ES-I3 (cell line): ENCODE measurements at regions not wholly inside any gene's neighbourhood (a gene's known extent, or its start where the extent isn't known, plus 50 kb on each side); places are given as distances from the start of the nearest gene placed in this dataset.

Experiments used
- H3K36me3 ChIP-seq: 2 replicates; pipeline ENCODE4 v1.6.1; 2013; ENCODE audit warnings: mild to moderate bottlenecking, low read length, control low read depth, moderate library complexity; ENCODE audit not compliant: insufficient read depth
- H3K4me1 ChIP-seq: 2 replicates; pipeline ENCODE4 v1.6.1; 2013; ENCODE audit warnings: mild to moderate bottlenecking, control low read depth, low read length; ENCODE audit not compliant: insufficient read depth
- H3K9ac ChIP-seq: 2 replicates; pipeline ENCODE4 v1.6.1; 2013; ENCODE audit warnings: low read depth, mild to moderate bottlenecking, low read length, moderate library complexity
- H3K9me3 ChIP-seq: 2 replicates; pipeline ENCODE4 v1.6.1; 2013; ENCODE audit warnings: mild to moderate bottlenecking, low read length, moderate library complexity; ENCODE audit not compliant: control insufficient read depth, insufficient read depth

- no peaks in the 10 kb centered on the region for H3K36me3 ChIP-seq
- H3K9me3 ChIP-seq: no peaks in the 10 kb centered on the region
- H3K9ac ChIP-seq: no peak overlapping the region
- H3K4me1 ChIP-seq: no peaks in the 10 kb centered on the region
Observed at GRCh38 chr13:22220151-22221135, 549.6 kb downstream of the FGF9 start.

GRCh38 chr13:22223411-22223810, 552.5 kb downstream of the FGF9 start:
- Histone ChIP-seq H3K4me1 (no peaks in the 10 kb centered on the region), H3K9ac (no peak overlapping the region)

GRCh38 chr13:22226086-22226485, 555.2 kb downstream of the FGF9 start:
- no peaks in the 10 kb centered on the region for H3K36me3 ChIP-seq
- H3K9ac ChIP-seq: no peak overlapping the region
- H3K4me1 ChIP-seq: no peaks in the 10 kb centered on the region

More at GRCh38 chr13:22223411-22223810, 552.5 kb downstream of the FGF9 start:
- Histone ChIP-seq H3K36me3 (no peaks in the 10 kb centered on the region), H3K9me3 (no peaks in the 10 kb centered on the region)

GRCh38 chr13:22227895-22228294, 557.0 kb downstream of the FGF9 start:
- no peaks in the 10 kb centered on the region for H3K9me3 ChIP-seq
- H3K9ac ChIP-seq: no peak overlapping the region
- H3K4me1 ChIP-seq: no peaks in the 10 kb centered on the region
- no peaks in the 10 kb centered on the region for H3K36me3 ChIP-seq

More at GRCh38 chr13:22226086-22226485, 555.2 kb downstream of the FGF9 start:
- no peaks in the 10 kb centered on the region for H3K9me3 ChIP-seq

DNA sequence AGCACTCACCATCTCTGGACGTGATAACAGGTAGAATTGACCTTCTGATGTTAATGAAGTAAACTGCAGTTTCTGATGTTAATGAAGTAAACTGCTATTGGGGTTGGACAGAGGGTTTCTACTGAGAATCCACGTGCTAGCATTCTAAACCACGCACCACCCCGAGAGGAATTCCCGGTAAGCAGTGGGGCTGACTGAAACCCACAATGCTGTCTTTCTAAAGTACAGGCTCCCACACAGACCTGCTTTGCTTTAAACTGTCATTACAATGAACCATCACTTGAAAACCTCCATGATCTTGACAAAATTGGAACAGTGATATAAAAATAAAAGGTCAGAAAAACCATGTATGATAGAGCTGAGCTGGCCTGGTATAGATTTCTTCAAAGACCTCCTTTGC, 559.0 kb downstream of the FGF9 start:
- H3K9ac ChIP-seq: no peak overlapping the region
- no peaks in the 10 kb centered on the region for H3K4me1 ChIP-seq
- no peaks in the 10 kb centered on the region for H3K9me3 ChIP-seq
- H3K36me3 ChIP-seq: no peaks in the 10 kb centered on the region

GRCh38 chr13:22232186-22232585, 561.3 kb downstream of the FGF9 start:
- Histone ChIP-seq H3K9me3 (no peaks in the 10 kb centered on the region), H3K9ac (no peak overlapping the region), H3K4me1 (peaks cover 13% of the 10 kb centered on the region), H3K36me3 (no peaks in the 10 kb centered on the region)

DNA sequence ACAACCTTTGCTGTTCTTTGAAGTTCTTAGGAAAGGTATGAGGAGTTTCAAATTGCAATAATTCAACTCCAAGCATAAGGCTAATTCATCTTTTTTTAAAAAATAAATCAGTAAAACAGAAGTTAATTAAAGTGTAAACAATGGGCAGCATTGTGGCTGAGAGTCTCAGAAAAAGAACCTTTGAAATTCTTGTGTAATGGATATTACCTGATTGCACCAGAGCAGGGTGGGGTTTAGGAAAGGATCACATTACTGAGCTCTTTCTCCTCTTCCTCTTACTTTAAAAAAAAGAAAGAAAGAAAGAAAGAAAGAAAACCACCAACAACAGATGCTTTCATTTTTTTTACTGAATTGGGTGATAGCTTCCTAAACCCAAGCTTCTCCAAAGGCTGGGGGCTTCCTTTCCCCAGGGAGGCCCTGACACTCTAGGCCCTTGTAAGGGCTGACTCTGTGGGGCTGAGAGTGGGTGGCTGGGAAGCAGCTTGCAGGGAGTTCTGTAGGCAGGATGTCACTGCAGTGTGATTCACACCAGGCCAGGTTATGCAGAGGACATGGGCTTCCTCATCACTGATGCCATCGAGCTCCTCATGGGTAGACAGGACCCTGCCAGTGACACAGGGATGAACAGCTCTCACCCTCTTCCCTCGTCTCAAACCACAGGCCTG, 564.5 kb downstream of the FGF9 start:
- Histone ChIP-seq H3K9me3 (no peaks in the 10 kb centered on the region), H3K36me3 (no peaks in the 10 kb centered on the region), H3K4me1 (peaks cover 13% of the 10 kb centered on the region), H3K9ac (no peak overlapping the region)

DNA sequence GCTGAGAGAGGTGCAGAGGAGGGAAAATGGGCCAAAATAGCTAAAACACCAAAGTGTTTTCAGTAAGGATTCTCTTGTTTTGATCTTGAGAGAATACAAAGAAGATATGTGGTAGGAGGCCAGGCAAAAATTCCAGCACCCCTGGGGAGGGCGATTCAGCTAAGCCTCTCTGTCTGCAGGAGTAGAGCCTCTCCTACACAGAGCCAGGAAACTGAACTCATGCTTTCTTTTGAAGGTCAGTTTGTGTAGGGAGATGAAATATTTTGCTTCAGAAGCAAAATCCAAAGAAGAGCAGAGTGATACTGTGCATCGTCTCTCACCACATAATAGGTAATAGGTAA, 565.0 kb downstream of the FGF9 start:
- Histone ChIP-seq H3K9ac (no peak overlapping the region), H3K4me1 (peaks cover 13% of the 10 kb centered on the region), H3K36me3 (no peaks in the 10 kb centered on the region), H3K9me3 (no peaks in the 10 kb centered on the region)

DNA sequence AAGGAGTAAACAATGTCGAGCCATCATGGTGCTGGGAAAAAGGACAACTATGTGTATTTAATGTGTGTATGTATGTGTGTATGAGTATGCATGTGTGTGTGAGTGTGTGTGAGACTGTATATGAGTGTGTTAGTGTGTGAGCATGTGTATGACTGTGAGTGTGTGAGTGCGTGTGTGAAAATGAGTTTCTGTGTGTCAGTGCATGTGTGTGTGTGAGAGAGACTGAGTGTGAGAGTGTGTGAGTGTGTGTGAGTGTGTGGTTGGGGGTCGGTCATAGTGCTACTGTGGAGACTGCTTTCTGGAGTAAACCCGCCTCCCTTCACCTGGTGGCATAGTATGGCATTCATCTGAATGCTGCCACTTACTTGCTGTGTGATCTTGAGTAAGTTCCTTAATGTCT, 567.4 kb downstream of the FGF9 start:
- H3K4me1 ChIP-seq: peaks cover 13% of the 10 kb centered on the region
- no peaks in the 10 kb centered on the region for H3K9me3 ChIP-seq
- no peaks in the 10 kb centered on the region for H3K36me3 ChIP-seq
- no peak overlapping the region for H3K9ac ChIP-seq

- no peak overlapping the region for H3K9ac ChIP-seq
- H3K36me3 ChIP-seq: no peaks in the 10 kb centered on the region
- H3K9me3 ChIP-seq: no peaks in the 10 kb centered on the region
- peaks cover 5% of the 10 kb centered on the region for H3K4me1 ChIP-seq
Observed at GRCh38 chr13:22240716-22241115, 569.8 kb downstream of the FGF9 start.

GRCh38 chr13:22243469-22244163, 572.7 kb downstream of the FGF9 start:
- H3K4me1 ChIP-seq: no peaks in the 10 kb centered on the region; the same call in 1 of the 2 replicates
- H3K9me3 ChIP-seq: no peaks in the 10 kb centered on the region
- H3K36me3 ChIP-seq: no peaks in the 10 kb centered on the region
- no peak overlapping the region for H3K9ac ChIP-seq

GRCh38 chr13:22252281-22252830, 581.5 kb downstream of the FGF9 start:
- H3K4me1 ChIP-seq: no peaks in the 10 kb centered on the region
- no peaks in the 10 kb centered on the region for H3K36me3 ChIP-seq
- H3K9me3 ChIP-seq: no peaks in the 10 kb centered on the region
- H3K9ac ChIP-seq: no peak overlapping the region

- Histone ChIP-seq H3K36me3 (no peaks in the 10 kb centered on the region), H3K9ac (no peak overlapping the region), H3K9me3 (no peaks in the 10 kb centered on the region), H3K4me1 (no peaks in the 10 kb centered on the region)
Observed at GRCh38 chr13:22253107-22253506, 582.2 kb downstream of the FGF9 start.

DNA sequence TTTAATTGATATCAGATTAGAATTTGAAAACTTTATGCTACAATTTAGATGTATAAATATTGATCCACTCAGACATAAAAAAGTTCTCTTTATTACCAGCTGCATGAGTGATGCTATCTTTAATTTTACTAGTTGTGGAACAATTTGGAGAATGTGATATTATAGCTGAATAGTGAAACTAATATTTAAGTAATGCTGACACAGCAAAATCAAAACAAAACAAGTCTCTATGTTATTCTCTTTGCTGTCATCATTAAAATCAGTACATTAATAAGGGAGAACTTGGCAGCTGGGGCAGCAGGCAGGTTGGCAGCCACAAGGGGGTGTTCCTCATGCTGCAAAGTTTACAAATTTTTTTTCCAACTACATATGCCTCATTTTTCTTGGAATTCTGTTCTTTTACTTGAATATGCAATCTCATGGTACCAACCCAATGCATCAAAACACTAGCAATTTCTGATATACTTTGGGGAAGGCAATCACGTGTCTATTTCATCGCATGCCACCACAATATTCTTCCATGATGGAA, 585.3 kb downstream of the FGF9 start:
- Histone ChIP-seq H3K9ac (no peak overlapping the region; the same call in 1 of the 2 replicates), H3K36me3 (no peaks in the 10 kb centered on the region), H3K9me3 (no peaks in the 10 kb centered on the region), H3K4me1 (no peaks in the 10 kb centered on the region)
